NCI-H2171 treated with DMSO at 0.1 percent for 48 hours (cell line): ENCODE measurements at regions not wholly inside any gene's neighbourhood (a gene's known extent, or its start where the extent isn't known, plus 50 kb on each side); places are given as distances from the start of the nearest gene placed in this dataset.
"Not testable (repeated sequence)": the region's sequence is repeated elsewhere in the genome, so short reads cannot be mapped to it uniquely, and the experiment has no call there.

Experiments
- DNase-seq: peaks from one replicate; lab custom pipeline; 2025; lab: John Stamatoyannopoulos, UW

GRCh38 chr5:74534397-74535129 is 106.0 kb downstream of the ENC1 start:
- DNase-seq = no peak

GRCh38 chr5:74530326-74531050 is 110.0 kb downstream of the ENC1 start:
- no peak for DNase-seq

GRCh38 chr5:74529101-74529500 is 111.4 kb downstream of the ENC1 start:
- no peak for DNase-seq

- no peak for DNase-seq
Observed at GRCh38 chr5:74526111-74526510, 114.4 kb downstream of the ENC1 start.

- not testable (repeated sequence) for DNase-seq
Observed at GRCh38 chr5:74524767-74525166, 115.8 kb downstream of the ENC1 start.

GRCh38 chr5:74523698-74524097 is 116.8 kb downstream of the ENC1 start:
- DNase-seq = not testable (repeated sequence)

GRCh38 chr5:74522838-74523237 is 117.7 kb downstream of the ENC1 start:
- DNase-seq = not testable (repeated sequence)

- DNase-seq = no peak
Observed at GRCh38 chr5:74521401-74521800, 119.1 kb downstream of the ENC1 start.

- no peak for DNase-seq
Observed at GRCh38 chr5:74519679-74520078, 120.8 kb downstream of the ENC1 start.

GRCh38 chr5:74519161-74519571 is 121.4 kb downstream of the ENC1 start:
- no peak for DNase-seq

- no peak for DNase-seq
Observed at GRCh38 chr5:74517700-74518099, 122.8 kb downstream of the ENC1 start.

- no peak for DNase-seq
Observed at GRCh38 chr5:74516211-74516636, 124.3 kb downstream of the ENC1 start.

- no peak for DNase-seq
Observed at GRCh38 chr5:74514888-74515551, 125.5 kb downstream of the ENC1 start.

- DNase-seq = not testable (repeated sequence)
Observed at GRCh38 chr5:74511770-74512169, 128.8 kb downstream of the ENC1 start.

GRCh38 chr5:74510476-74511075 is 130.0 kb downstream of the ENC1 start:
- no peak for DNase-seq

GRCh38 chr5:74507370-74508005 is 133.0 kb downstream of the ENC1 start:
- DNase-seq = no peak

GRCh38 chr5:74506119-74506518 is 134.4 kb downstream of the ENC1 start:
- DNase-seq = no peak

GRCh38 chr5:74504463-74504862 is 136.1 kb downstream of the ENC1 start:
- no peak for DNase-seq

- DNase-seq = no peak
Observed at GRCh38 chr5:74502479-74502950, 138.0 kb downstream of the ENC1 start.

GRCh38 chr5:74501674-74502478 is 138.7 kb downstream of the ENC1 start:
- DNase-seq = no peak
